ENCODE measurements at regions not wholly inside any gene's neighbourhood (a gene's known extent, or its start where the extent isn't known, plus 50 kb on each side); places are given as distances from the start of the nearest gene placed in this dataset.

- TF ChIP-seq IRF9 (tag; IDR thresholded peaks at IDR 0.05) (no peak), SMARCC2 (IDR thresholded peaks at IDR 0.05; ENCODE audit: low read depth) (no peak), MYNN (IDR thresholded peaks at IDR 0.05) (no peak), MYNN (CRISPR knock-in tag; IDR thresholded peaks at IDR 0.05) (no peak), ZNF511 (CRISPR knock-in tag; IDR thresholded peaks at IDR 0.05) (no peak), PHF8 (IDR thresholded peaks at IDR 0.05; ENCODE audit: borderline replicate concordance, low read length) (no peak), FOXJ3 (CRISPR knock-in tag; IDR thresholded peaks at IDR 0.05) (no peak), POLR2B (IDR thresholded peaks at IDR 0.05; ENCODE audit: low read depth, partially characterized antibody) (no peak)
These were observed 154.9 kb upstream of the CEP126 start (continued) for GRCh38 chr11:101759771-101760450.

- Histone ChIP-seq H3K9ac (ENCODE audit: insufficient read depth in 1 of 2, low read depth in 2 of 2, low read length in 2 of 2) (no peak overlapping the region), H3K4me2 (ENCODE audit: insufficient read depth, low read length) (no peak overlapping the region), H3K9me1 (ENCODE audit: control insufficient read depth, insufficient read depth, low read length) (no peaks in the 10 kb centered on the region), H3K36me3 (ENCODE audit: control insufficient read depth, insufficient read depth, low read length) (no peaks in the 10 kb centered on the region), H3K4me1 (replicated peaks in 1 of 2; ENCODE audit: control insufficient read depth in 2 of 2, insufficient read depth in 2 of 2, low read length in 2 of 2) (no peaks in the 10 kb centered on the region), H3K27me3 (ENCODE audit: control insufficient read depth in 2 of 2, insufficient read depth in 2 of 2, low read length in 2 of 2) (no peaks in the 10 kb centered on the region), H2AFZ (ENCODE audit: low read depth, low read length) (no peak overlapping the region), H3K79me2 (ENCODE audit: control insufficient read depth, insufficient read depth, low read length) (no peaks in the 10 kb centered on the region), H3K9me3 (replicated peaks; ENCODE audit: control insufficient read depth, insufficient read depth, low read depth, low read length) (no peaks in the 10 kb centered on the region), H3K27ac (ENCODE audit: extremely low read depth, low read depth, low read length) (no peak overlapping the region), H4K20me1 (replicated peaks; ENCODE audit: control insufficient read depth, insufficient read depth, low read length) (no peaks in the 10 kb centered on the region), H3K4me3 (no peak overlapping the region)
- 0% methylated on average over 1 of the region's 1 CpG for WGBS (ENCODE audit: insufficient coverage, low coverage, missing lambda C conversion rate)
- ATAC-seq (no peak), FAIRE-seq (no peak), DNase-seq (ENCODE audit: extremely low read depth in 1 of 4, low spot score in 3 of 4) (no peak)
- ChIA-PET CTCF (ENCODE audit: low intra/inter-chr PET ratio) (no interaction called here), POLR2A (no interaction called here)
- BruUV-seq (replicated peaks): no TSS peak
- in situ Hi-C loops (cut with MboI): no loop called here
- intact Hi-C loops (cut with micrococcal nuclease): no loop called here
- TF ChIP-seq SP1 (CRISPR knock-in tag; IDR thresholded peaks at IDR 0.05) (no peak), MBD2 (IDR thresholded peaks at IDR 0.05; ENCODE audit: borderline replicate concordance, low read depth) (no peak), ZNF785 (CRISPR knock-in tag; IDR thresholded peaks at IDR 0.05) (no peak), ATF3 (IDR thresholded peaks at IDR 0.05) (no peak), ATF3 (CRISPR knock-in tag; conservative IDR thresholded peaks at IDR 0.05) (no peak), ZBTB9 (CRISPR knock-in tag; IDR thresholded peaks at IDR 0.05) (no peak), SETDB1 (IDR thresholded peaks at IDR 0.05; ENCODE audit: low read length) (no peak), ZNF395 (CRISPR knock-in tag; IDR thresholded peaks at IDR 0.05) (no peak), SNIP1 (IDR thresholded peaks at IDR 0.05; ENCODE audit: low read depth) (no peak), HNRNPUL1 (IDR thresholded peaks at IDR 0.05; ENCODE audit: low read length) (no peak), JUNB (CRISPR knock-in tag; conservative IDR thresholded peaks at IDR 0.05) (no peak)
These were observed 157.1 kb upstream of the CEP126 start for GRCh38 chr11:101757741-101758140.

All from K562 (cell line).